Choroid plexus epithelial cell (primary cell): ENCODE measurements at regions not wholly inside any gene's neighbourhood (a gene's known extent, or its start where the extent isn't known, plus 50 kb on each side); places are given as distances from the start of the nearest gene placed in this dataset.
"Not testable (repeated sequence)": the region's sequence is repeated elsewhere in the genome, so short reads cannot be mapped to it uniquely, and the experiment has no call there.

ENCODE experiments used
- DNase-seq: peaks from one replicate; pipeline ENCODE4 v3.0.0-alpha.2; 2010; ENCODE audit warnings: low read depth
- H3K4me3 ChIP-seq: 2 replicates; pipeline ENCODE4 v1.5.1; 2011; ENCODE audit warnings: low read depth, mild to moderate bottlenecking, control low read depth, low read length, moderate library complexity
- TF ChIP-seq, protein P1 (sequence below): conservative IDR thresholded peaks from 2 replicates; pipeline ENCODE4 v1.5.1; 2011; ENCODE audit warnings: low read depth, mild to moderate bottlenecking, control low read depth, inconsistent platforms, low read length, moderate library complexity

DNA sequence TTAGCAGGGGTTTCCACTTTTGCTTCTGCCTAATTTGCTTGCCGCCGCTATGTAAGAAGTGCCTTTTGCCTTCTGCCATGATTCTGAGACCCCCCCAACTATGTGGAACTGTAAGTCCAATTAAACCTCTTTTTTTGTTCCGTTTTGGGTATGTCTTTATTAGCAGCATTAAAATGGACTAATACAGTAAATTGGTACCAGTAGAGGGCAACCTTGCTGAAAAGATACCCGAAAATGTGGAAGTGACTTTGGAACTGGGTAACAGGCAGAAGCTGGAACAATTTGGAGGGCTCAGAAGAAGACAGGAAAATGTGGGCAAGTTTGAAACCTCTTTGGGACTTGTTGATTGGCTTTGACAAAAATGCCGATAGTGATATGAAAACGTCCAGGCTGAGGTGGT, 216.1 kb upstream of the FSIP2 start:
- TF ChIP-seq, protein P1, sequence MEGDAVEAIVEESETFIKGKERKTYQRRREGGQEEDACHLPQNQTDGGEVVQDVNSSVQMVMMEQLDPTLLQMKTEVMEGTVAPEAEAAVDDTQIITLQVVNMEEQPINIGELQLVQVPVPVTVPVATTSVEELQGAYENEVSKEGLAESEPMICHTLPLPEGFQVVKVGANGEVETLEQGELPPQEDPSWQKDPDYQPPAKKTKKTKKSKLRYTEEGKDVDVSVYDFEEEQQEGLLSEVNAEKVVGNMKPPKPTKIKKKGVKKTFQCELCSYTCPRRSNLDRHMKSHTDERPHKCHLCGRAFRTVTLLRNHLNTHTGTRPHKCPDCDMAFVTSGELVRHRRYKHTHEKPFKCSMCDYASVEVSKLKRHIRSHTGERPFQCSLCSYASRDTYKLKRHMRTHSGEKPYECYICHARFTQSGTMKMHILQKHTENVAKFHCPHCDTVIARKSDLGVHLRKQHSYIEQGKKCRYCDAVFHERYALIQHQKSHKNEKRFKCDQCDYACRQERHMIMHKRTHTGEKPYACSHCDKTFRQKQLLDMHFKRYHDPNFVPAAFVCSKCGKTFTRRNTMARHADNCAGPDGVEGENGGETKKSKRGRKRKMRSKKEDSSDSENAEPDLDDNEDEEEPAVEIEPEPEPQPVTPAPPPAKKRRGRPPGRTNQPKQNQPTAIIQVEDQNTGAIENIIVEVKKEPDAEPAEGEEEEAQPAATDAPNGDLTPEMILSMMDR, result no peak
- H3K4me3 ChIP-seq, result no peak overlapping the region
- peak; percentile 0 for DNase-seq

DNA sequence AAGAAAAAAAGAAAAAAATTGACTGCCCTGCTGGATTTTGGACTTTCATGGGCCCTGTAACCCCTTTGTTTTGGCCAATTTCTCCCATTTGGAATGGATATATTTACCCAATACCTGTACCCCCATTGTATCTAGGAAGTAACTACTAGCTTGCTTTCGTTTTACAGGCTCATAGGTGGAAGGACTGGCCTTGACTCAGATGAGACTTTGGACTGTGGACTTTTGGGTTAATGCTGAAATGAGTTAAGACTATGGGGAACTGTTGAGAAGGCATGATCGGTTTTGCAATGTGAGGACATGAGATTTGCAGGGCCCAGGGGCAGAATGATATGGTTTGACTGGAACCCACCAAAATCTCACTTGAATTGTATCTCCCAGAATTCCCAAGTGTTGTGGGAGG, 214.4 kb upstream of the FSIP2 start:
- not testable (repeated sequence) for DNase-seq, H3K4me3 ChIP-seq

DNA sequence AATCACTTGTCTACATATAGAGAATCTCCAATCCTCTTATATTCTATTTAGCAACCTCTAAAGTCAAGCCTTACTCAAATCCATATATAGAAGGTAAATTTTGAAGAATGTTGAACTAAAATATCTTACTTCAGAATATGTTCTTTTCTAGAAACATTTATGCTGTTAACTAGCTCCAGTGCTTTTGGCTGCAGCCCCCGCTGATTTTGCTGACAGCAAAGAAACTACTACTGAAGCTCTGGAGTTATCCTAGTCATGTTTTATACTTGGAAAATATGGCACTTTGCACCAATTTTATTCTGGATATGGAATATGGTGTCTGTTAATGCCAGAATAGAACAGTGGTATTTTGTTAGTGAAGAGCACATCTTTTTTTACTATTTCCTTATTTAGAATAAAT, 212.4 kb upstream of the FSIP2 start:
- TF ChIP-seq, protein P1, result no peak
- H3K4me3 ChIP-seq, result no peak overlapping the region
- no peak for DNase-seq

DNA sequence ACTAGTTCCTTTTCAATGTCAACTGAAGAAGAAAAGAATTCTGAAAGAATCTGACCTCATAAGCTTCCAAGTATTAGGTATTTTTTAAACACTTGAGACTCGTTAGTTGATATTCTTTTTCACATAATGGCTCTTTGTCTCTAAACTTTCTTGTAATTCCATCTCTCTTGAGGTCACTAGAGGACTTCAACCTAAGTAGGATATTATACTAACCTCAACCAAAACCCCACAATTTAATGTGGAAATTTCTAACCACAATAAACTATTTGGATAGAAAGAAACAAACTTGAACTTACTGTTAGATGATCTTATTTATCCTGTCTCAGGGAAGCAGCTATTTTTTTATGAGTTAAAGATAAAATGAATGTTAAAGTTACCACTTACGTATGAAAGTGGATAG, 206.9 kb upstream of the FSIP2 start:
- no peak overlapping the region for H3K4me3 ChIP-seq
- TF ChIP-seq, protein P1, result no peak
- no peak for DNase-seq

DNA sequence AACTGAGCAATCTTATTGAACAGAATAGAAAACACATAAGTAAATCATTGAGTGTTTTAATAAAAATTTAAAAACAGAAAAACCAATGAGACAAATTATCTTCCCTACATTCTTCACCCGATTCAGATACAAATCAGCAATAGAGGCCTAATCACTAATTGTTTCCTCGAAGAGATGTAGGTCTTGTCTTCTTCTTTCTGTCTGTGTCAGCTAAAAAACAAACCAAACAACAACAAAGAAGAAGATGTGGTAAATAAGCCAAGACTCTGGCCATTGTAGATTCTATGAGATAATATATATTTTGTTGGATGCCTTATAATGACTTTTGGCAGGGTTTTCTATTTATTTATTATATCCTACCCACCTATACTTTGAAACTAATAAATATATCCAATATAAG, 200.9 kb upstream of the FSIP2 start:
- TF ChIP-seq, protein P1, result no peak
- no peak for DNase-seq
- H3K4me3 ChIP-seq, result no peak overlapping the region

DNA sequence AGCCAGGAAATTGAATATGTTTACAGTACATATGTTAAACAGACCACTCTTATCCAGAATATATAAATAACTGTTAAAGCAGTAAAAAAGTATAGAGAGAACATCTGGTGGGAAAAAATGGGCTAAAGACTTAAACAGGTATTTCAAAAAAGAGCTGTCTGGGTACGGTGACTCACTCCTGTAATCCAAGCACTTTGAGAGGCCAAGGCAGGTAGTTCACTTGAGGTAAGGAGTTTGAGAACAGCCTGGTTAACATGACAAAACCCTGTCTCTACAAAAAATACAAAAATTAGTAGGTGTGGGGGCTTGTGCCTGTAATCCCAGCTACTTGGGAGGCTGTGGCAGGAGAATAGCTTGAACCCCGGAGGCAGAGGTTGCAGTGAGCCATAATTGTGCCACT, 171.4 kb upstream of the FSIP2 start:
- no peak for DNase-seq
- TF ChIP-seq, protein P1, result no peak
- no peak overlapping the region for H3K4me3 ChIP-seq

DNA sequence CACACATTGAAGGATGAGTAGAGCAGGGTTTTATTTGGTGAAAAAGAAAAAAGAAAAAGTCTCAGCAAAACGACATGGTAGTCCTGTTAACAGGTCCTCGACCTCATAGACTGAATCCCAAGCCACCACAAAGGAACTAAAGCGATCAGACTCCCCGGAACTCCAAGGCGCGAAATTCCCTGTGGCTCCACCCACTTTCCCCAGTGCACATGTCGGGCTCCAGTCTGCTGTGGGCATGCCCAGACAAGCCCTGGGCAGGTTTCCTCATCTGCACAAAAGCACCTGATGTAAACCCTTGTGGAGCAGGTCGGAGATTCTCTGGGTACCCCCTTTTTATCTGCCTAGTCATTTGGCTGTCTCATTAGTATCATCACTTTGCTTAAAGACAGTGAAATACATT, 170.7 kb upstream of the FSIP2 start:
- TF ChIP-seq, protein P1, result no peak
- DNase-seq, result no peak
- no peak overlapping the region for H3K4me3 ChIP-seq

DNA sequence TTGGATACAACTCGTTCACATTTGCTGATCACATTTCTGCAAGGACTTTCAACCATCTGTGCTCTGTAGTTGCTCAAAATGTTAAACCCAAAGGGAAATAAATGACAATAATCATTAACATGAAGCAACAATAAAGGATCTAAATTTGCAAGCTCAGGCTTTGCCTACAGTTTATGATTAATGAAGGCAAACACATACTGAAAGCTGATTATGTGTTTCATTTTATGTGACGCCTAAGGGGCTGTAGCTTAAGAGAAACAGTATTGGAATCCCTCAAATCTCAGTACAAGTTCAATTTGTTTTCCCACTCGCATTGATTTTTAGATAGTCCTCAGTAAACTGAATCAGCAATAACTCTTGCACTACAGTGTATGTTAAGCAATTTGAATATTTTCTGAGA, 160.3 kb upstream of the FSIP2 start:
- H3K4me3 ChIP-seq, result no peak overlapping the region
- no peak for DNase-seq
- TF ChIP-seq, protein P1, result no peak
